ENCODE measurements at regions not wholly inside any gene's neighbourhood (a gene's known extent, or its start where the extent isn't known, plus 50 kb on each side); places are given as distances from the start of the nearest gene placed in this dataset.

DNA sequence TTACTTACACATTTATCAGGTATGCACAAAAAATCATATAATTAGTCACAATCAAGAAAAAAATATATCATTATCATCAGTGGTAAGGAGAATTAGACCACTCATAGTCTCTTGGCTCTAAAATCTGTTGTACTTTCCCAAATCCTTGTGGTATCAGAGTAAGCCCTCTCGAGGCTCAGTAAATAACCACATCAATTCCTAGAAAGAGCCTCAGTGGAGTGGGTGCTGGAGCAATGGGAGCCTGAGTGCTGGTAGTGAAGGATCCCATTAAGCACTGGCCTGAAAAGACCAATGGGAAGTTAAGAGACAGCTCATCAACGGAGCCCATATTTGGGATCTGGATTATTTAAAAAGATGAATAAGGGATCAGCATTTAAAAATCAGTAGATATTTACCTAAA lies 130.3 kb upstream of the EFNA5 start:
- H3K4me3 ChIP-seq (ENCODE audit: control insufficient read depth, low read depth, low read length) = no peak overlapping the region
- no peak for DNase-seq (ENCODE audit: low read depth)

DNA sequence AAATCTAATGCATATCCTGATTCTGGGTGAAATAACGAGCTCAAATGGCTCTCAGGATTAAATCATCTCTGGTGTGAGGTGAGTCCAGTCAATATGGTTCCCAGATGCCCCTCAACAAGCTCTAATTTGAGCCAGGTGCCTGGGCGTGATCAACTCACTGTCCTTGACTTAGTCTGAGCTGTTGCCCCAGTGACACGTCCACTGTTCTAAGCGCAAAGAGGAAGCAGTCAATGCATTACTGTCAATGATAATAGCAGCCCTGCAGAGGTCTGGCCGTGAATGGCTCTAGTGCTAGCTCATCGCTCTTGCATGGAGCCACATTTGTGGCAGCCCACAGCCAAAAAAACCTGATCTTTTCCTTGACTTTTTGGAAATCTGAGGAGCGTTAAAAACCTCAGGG lies 128.6 kb upstream of the EFNA5 start:
- TF ChIP-seq, protein P1, sequence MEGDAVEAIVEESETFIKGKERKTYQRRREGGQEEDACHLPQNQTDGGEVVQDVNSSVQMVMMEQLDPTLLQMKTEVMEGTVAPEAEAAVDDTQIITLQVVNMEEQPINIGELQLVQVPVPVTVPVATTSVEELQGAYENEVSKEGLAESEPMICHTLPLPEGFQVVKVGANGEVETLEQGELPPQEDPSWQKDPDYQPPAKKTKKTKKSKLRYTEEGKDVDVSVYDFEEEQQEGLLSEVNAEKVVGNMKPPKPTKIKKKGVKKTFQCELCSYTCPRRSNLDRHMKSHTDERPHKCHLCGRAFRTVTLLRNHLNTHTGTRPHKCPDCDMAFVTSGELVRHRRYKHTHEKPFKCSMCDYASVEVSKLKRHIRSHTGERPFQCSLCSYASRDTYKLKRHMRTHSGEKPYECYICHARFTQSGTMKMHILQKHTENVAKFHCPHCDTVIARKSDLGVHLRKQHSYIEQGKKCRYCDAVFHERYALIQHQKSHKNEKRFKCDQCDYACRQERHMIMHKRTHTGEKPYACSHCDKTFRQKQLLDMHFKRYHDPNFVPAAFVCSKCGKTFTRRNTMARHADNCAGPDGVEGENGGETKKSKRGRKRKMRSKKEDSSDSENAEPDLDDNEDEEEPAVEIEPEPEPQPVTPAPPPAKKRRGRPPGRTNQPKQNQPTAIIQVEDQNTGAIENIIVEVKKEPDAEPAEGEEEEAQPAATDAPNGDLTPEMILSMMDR (conservative IDR thresholded peaks at IDR 0.05; ENCODE audit: control insufficient read depth, insufficient read depth, low read depth, low read length) = no peak
- no peak for DNase-seq (ENCODE audit: low read depth)

More for the DNA sequence above, 130.3 kb upstream of the EFNA5 start:
- TF ChIP-seq, protein P1 (conservative IDR thresholded peaks at IDR 0.05; ENCODE audit: control insufficient read depth, insufficient read depth, low read depth, low read length) = no peak

DNA sequence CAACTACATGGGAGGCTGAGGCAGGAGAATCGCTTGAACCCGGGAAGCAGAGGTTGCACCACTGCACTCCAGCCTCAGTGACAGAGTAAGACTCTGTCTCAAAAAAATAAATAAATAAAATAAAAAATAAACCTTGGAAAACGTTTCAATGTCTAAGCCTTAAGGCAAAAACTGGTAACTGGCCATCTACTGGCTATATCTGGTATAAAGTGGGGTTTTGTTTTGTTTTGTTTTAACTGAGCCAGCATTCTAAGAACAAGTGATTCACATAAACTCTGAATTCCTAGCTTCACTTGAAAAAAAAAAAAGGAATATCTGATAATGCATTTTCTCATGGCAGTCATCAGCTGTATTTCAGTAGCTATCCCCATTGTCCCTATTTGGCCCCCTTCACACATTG lies 126.1 kb upstream of the EFNA5 start:
- DNase-seq (ENCODE audit: low read depth) = no peak
- TF ChIP-seq, protein P1 (conservative IDR thresholded peaks at IDR 0.05; ENCODE audit: control insufficient read depth, insufficient read depth, low read depth, low read length) = no peak
- H3K4me3 ChIP-seq (ENCODE audit: control insufficient read depth, low read depth, low read length) = no peak overlapping the region

More for the DNA sequence above, 128.6 kb upstream of the EFNA5 start:
- no peak overlapping the region for H3K4me3 ChIP-seq (ENCODE audit: control insufficient read depth, low read depth, low read length)

DNA sequence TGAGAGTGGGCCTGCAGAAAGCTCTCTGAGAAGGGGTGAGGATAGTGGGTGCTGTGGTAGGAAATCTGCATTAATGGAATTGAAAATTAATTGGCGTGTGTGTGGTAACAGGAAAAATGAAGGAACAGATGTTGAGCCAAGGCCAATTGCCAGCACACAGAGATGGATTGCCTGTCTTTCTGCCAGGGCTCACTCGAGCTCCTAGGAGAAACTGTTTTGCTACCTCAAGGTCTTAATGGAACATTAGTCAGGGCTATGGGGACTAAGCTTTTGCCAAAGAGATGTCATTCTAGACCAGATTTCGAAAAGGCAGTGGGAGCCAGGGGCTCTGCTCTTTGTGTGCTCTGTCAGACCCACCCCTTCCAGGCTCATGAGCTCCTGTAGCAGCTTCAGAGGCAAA lies 124.0 kb upstream of the EFNA5 start:
- DNase-seq (ENCODE audit: low read depth) = peak; percentile 5
- H3K4me3 ChIP-seq (ENCODE audit: control insufficient read depth, low read depth, low read length) = no peak overlapping the region
- TF ChIP-seq, protein P1 (conservative IDR thresholded peaks at IDR 0.05; ENCODE audit: control insufficient read depth, insufficient read depth, low read depth, low read length) = no peak

DNA sequence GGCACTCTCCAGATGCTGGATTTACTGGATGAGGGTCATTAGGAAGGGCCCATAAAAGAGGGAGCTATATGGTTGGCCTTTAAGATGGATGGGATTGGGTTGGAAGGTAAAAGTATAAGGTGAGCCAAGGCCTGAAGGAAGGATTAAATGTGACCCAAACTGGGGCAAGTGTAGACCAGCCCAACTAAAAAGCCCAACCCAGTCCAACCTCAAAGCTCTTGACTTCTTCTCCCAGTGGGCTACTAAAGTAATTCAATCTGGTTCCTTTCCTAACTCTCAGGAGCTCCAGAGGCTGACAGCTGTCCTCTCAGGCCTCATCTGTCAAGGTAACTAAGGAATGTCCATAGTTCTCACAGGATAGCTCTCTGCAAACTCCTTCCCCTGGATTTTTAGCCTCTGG lies 122.2 kb upstream of the EFNA5 start:
- TF ChIP-seq, protein P1 (conservative IDR thresholded peaks at IDR 0.05; ENCODE audit: control insufficient read depth, insufficient read depth, low read depth, low read length) = no peak
- no peak for DNase-seq (ENCODE audit: low read depth)
- no peak overlapping the region for H3K4me3 ChIP-seq (ENCODE audit: control insufficient read depth, low read depth, low read length)

DNA sequence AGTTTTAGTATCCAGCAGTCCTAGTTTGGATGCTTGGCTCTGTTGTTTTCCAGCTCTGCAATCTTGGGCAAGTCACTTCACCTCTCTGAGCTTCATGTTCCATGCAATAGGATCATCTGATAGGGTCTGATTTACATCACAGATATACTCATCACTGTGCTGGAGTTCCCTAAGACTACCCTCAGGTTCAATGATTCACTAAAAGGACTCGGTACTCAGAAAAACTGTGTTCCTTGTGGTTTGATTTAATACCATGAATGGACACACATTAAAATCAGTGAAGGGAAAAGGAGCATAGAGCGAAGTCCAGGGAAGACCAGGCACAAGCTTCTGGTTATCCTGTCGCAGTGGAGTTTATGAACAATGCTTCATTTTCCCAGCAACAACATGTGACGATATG lies 119.9 kb upstream of the EFNA5 start:
- no peak for DNase-seq (ENCODE audit: low read depth)
- H3K4me3 ChIP-seq (ENCODE audit: control insufficient read depth, low read depth, low read length) = no peak overlapping the region
- TF ChIP-seq, protein P1 (conservative IDR thresholded peaks at IDR 0.05; ENCODE audit: control insufficient read depth, insufficient read depth, low read depth, low read length) = no peak

DNA sequence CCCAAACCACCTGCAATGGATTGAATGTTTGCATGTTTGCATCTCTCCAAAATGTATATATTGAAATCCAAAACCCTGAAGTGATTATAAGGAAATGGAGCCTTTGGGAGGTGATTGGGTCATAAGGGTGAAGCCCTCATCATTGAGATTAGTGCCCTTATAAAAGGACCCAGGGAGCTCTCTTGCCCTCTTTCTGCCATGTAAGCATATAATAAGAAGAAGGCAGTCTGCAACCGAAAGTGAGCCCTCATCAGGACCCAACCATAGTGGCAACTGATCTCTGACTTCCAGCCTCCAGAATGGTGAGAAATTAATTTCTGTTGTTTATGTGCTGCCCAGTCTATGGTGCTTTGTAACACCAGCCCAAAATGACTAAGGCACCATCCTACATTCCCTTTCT lies 115.7 kb upstream of the EFNA5 start:
- TF ChIP-seq, protein P1 (conservative IDR thresholded peaks at IDR 0.05; ENCODE audit: control insufficient read depth, insufficient read depth, low read depth, low read length) = no peak
- H3K4me3 ChIP-seq (ENCODE audit: control insufficient read depth, low read depth, low read length) = no peak overlapping the region
- no peak for DNase-seq (ENCODE audit: low read depth)
